K562 (cell line): ENCODE measurements at regions not wholly inside any gene's neighbourhood (a gene's known extent, or its start where the extent isn't known, plus 50 kb on each side); places are given as distances from the start of the nearest gene placed in this dataset.

ENCODE experiments used
- CHD4 ChIP-seq: fragments of 200-600 bp; sonication (generic); IDR thresholded peaks from 3 replicates; pipeline ENCODE4 v1.6.1; 2012; ENCODE audit warnings: low read depth, mild to moderate bottlenecking, mixed read lengths, low read length, inconsistent platforms; ENCODE audit not compliant: insufficient read depth, insufficient replicate concordance, poor library complexity, severe bottlenecking
- HDAC2 ChIP-seq: fragments of 450-650 bp; IDR thresholded peaks from 2 replicates; pipeline ENCODE4 v1.6.1; 2016; ENCODE audit warnings: mild to moderate bottlenecking
- ZC3H11A ChIP-seq: IDR thresholded peaks from 2 replicates; pipeline ENCODE4 v1.6.1; 2012; ENCODE audit warnings: low read depth, low read length, improper control_type of control experiment
- TF ChIP-seq, protein P1 (sequence below), 3 experiments: IDR thresholded peaks in 2 of 3; conservative IDR thresholded peaks in 1 of 3; 2 replicates each; pipeline ENCODE4 v1.5.1; 2011 to 2012; ENCODE audit warnings: low read length in 3 of 3, mild to moderate bottlenecking in 3 of 3, control low read depth in 2 of 3, improper control_type of control experiment in 1 of 3, inconsistent platforms in 1 of 3, low read depth in 1 of 3, mixed read lengths in 1 of 3, moderate library complexity in 1 of 3; ENCODE audit not compliant: insufficient read depth in 2 of 3

GRCh38 chr6:92109256-92109655 is 1310.1 kb downstream of the EPHA7 start:
- TF ChIP-seq CHD4 (no peak), HDAC2 (no peak), ZC3H11A (no peak)
- TF ChIP-seq, protein P1, sequence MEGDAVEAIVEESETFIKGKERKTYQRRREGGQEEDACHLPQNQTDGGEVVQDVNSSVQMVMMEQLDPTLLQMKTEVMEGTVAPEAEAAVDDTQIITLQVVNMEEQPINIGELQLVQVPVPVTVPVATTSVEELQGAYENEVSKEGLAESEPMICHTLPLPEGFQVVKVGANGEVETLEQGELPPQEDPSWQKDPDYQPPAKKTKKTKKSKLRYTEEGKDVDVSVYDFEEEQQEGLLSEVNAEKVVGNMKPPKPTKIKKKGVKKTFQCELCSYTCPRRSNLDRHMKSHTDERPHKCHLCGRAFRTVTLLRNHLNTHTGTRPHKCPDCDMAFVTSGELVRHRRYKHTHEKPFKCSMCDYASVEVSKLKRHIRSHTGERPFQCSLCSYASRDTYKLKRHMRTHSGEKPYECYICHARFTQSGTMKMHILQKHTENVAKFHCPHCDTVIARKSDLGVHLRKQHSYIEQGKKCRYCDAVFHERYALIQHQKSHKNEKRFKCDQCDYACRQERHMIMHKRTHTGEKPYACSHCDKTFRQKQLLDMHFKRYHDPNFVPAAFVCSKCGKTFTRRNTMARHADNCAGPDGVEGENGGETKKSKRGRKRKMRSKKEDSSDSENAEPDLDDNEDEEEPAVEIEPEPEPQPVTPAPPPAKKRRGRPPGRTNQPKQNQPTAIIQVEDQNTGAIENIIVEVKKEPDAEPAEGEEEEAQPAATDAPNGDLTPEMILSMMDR (IDR thresholded peaks at IDR 0.05 in 2 of 3, conservative IDR thresholded peaks at IDR 0.05 in 1 of 3; ENCODE audit: insufficient read depth in 2 of 3, low read depth in 1 of 3, low read length in 3 of 3): no peak
